Adipose tissue (tissue), 3 donors: ENCODE measurements at regions not wholly inside any gene's neighbourhood (a gene's known extent, or its start where the extent isn't known, plus 50 kb on each side); places are given as distances from the start of the nearest gene placed in this dataset.

Experiments used
- H3K27ac ChIP-seq: one replicate; pipeline ENCODE4 v1.5.1; 2013; ENCODE audit warnings: low read depth, low read length
- WGBS, 3 donors: extraction: QIAGEN DNeasy Blood & Tissue Kit; methylation state at CpG; one replicate each; pipeline ENCODE4 v1.1.7; 2013; 5-methylcytosine and 5-hydroxymethylcytosine counted together
- donor health status: healthy with polysubstance abuse.
- donor health status: Bipolar disorder and iron deficiency.
- donor health status: healthy.

DNA sequence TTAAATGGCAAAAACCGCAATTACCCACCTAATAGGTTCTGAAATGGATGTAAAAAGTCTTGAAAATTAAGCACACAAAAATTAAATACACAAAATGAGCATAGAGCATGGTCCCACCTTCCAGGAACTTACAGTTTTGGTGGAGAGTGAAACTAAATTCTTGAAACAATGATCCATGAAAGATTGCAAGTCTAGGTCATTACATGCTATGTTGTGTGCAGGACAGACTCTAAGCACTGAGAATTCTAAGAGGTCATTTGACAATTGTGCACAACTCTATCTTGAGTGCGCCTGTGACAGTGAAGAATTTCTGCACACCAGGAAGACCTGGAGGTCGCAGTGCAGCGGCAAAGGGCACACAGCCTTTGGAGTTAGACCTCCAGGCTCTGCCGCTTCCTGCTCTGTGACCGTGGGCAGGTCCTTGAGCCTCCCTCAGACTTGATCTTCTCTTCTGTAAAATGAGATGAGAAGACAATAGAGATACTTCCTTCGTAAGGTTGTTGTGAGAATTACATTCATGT is 153.3 kb upstream of the TPM1 start:
- no peak overlapping the region for H3K27ac ChIP-seq
- WGBS, 3 donors = 88 to 94% (median 93%) methylated on average over 7 of the region's 7 CpGs

DNA sequence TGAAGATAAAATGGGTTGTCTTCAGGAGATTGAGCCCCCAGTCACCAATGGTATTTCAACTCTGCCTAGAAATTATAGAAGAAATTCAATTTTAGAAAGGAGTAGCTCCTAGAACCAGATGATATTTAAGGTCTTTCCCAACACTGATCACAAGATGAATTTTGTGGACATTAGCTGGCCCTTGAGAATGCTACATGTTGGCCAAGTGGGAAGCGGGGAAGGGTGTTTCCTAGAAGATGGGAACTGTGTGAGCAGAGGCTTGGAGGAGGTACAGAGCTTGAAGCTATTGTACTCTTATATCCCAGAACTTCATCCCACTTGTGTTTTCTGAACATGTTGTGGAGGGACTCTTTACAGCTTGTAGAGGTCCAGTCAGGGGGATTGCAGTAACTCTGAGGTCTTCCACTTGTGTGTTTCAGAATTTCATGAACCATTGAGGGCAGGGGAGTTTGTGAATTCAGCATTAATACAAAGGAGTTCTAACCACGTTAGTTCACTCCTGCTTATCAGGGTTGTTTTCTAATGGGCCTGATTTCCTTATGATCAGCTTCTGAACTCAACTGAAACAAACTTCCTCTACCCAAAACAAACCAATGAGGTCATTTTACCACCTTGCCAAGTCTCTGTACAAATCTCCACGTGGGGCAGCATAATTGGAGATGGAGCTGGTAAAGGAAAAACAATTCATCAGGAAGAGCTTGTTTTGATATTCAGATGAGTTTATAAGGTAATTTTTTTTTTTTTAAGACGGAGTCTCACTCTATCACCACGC is 152.6 kb upstream of the TPM1 start:
- 48 to 58% (median 56%) methylated on average over 5 of the region's 5 CpGs for WGBS, 3 donors
- H3K27ac ChIP-seq = no peak overlapping the region

DNA sequence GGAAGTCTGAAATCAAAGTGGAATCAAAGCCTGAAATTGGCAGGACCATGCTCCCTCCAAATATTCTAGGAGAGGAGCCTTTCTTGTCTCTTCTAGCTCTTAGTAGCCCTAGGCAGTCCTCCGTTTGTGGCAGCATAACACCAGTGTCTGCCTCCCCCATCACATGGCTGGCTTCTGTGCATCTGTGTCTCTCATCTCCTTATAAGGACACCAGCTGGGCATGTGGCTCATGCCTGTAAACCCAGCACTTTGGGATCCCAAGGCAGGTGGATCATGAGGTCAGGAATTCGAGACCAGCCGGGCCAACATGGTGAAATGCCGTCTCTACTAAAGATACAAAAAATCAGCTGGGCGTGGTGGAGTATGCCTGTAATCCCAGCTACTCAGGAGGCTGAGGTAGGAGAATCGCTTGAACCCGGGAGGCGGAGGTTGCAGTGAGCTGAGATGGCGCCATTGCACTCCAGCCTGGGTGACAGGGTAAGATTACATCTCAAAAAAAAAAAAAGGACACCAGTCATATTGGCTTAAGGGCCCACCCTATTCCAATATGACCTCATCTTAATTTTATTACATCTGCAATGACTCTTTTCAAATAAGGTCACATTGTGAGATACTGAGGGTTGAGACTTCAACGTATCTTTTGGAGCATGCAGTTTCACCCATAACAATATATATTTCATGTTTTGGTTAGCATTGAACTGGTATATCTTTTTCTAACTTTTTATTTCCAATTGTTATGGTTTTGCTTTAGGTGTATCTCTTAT is 148.0 kb upstream of the TPM1 start:
- WGBS, 3 donors = 96 to 97% (median 97%) methylated on average over 10 of the region's 10 CpGs
- no peak overlapping the region for H3K27ac ChIP-seq

DNA sequence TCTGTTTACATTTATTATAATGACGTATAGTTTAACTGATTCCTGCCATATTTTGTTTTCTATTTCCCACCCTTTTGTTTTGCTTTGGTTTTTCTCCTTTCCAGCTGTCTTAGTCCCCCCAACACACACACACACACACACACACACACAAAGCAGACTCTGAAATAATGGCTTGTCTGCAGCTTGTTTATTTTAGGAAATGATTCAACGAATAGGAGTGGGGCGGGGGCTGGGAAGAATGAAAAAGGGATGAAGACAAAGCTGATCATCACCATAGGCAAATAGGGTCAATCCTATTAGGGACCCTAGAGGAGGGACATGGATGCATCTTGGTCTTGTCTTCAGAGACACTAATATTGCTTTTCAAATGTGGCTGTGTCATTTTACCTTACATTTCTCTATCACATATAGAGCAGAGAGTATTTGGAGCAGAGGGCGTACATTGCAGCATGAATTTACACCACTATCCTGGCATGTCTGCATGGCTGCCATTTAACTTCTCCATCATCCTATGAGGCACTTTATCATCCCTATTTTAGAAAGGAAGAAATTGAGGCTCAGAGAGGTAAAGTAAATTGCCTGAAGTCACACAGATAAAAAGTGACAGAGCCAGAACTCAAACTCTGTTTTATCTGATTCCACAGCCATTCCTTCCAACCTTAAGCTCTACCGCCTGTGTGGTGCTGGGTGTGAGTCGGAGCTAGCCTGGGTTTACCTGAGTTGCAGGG is 147.2 kb upstream of the TPM1 start:
- no peak overlapping the region for H3K27ac ChIP-seq
- 76 to 88% (median 81%) methylated on average over 6 of the region's 6 CpGs for WGBS, 3 donors

DNA sequence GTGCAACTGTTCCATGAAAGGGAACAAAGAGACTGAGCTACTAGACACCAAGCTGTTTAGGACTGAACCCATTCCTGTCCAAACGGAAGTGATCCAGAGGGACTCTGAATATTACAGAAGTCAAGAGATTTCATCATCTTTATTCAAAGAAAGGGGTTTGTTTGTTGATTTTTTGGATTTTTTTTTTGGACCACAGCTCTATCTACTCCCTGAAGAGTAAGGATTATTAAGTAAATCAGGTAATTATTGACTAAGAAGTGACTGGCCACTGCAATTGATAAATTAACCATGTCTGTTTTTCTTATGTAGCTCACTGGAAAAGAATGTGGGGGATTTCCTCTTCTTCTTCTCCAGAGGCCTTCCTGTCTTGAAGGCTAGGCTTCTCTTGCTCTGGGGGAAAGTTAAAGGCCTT is 146.6 kb upstream of the TPM1 start:
- H3K27ac ChIP-seq = no peak overlapping the region
- 31 to 65% (median 50%) methylated on average over 1 of the region's 1 CpG for WGBS, 3 donors

DNA sequence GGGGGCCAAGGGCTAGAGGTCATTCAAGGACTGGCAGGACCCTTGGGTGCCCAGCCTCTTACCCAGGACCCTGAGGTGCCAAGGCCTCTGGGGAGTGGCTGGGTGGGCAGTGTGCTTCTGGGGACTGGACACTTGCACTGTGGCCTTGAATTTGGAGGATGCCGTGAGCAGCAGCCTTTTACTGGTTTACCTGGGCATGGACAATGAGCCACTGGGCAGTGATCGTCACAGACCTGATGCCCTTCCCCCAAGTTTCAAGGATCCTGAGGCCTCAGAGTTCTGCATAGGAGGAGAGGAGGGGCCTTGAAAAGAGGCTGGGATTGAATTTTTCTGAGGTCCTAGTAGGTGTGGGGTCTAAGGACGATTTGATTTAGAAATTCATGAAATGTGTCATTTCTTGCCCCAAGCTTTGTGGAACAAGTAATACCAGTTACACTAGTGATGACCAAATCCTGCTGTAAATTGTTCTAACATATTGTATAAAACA is 146.1 kb upstream of the TPM1 start:
- H3K27ac ChIP-seq = no peak overlapping the region
- 83 to 91% (median 88%) methylated on average over 3 of the region's 3 CpGs for WGBS, 3 donors

DNA sequence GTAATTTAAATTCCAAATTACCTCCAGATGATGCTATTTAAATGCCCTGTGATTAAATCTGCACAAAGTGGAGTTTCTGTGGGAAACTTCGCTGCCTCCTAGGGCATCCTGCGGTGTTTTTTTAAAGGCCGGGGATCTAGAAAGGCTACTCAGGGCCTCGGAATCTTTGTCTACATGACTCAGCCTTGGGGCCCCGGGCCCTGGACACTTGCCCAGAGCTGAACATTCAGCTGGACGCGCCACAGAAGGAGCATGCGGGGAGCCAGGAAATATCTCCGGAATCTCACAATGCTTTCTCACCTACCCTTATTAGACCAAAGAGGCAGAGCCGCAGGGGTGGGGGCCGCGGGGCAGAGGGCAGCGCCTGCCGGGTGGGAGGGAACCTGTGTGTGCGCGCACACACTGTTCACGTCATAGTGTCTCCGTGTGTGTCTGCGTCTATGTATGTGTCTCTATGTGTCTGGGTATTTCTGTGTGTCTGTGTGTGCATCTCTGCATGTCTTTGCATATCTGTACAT is 145.5 kb upstream of the TPM1 start:
- WGBS, 3 donors = 28 to 40% (median 32%) methylated on average over 19 of the region's 19 CpGs
- H3K27ac ChIP-seq = no peak overlapping the region

DNA sequence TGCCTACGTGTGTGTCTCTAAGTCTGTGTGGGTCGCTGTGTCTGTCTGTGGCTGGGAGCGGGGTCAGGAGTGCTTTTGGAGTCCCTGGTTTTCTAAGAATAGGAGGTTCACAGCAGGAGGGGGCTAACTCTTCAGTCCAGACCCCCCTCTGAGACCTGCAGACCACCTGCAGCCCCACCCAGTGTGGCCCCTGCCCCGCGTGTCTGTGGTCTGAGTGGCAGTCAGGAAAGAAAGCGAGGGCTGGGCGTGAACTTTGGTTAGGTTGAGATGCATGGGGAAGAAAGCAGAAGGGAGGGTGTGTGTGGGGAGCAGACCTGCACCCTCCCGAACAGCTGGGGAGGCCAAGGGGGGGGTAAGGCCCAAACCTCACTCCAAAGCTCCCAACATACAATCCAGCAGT is 144.9 kb upstream of the TPM1 start:
- H3K27ac ChIP-seq = no peak overlapping the region
- WGBS, 3 donors = 82 to 87% (median 84%) methylated on average over 8 of the region's 8 CpGs

DNA sequence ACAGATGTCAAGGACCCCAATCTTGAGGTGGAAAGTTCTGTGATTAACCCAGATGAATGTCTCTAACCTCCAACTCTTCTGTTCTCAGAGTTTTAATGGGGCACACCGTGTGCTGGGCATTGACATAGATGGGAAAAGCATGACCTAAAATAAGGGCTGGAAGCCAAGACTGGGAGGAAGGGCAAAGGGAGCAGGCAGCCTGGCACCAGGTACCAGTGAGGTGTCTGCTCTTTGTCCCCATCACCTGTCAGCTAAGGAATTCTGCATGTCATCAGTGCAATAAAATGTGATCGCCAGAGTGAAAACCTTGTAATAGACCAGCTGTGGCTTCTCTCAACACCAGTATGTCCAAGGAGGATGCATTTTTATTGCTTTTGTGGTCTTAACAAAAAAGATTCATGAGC is 143.5 kb upstream of the TPM1 start:
- no peak overlapping the region for H3K27ac ChIP-seq
- 57 to 69% (median 69%) methylated on average over 2 of the region's 2 CpGs for WGBS, 3 donors

DNA sequence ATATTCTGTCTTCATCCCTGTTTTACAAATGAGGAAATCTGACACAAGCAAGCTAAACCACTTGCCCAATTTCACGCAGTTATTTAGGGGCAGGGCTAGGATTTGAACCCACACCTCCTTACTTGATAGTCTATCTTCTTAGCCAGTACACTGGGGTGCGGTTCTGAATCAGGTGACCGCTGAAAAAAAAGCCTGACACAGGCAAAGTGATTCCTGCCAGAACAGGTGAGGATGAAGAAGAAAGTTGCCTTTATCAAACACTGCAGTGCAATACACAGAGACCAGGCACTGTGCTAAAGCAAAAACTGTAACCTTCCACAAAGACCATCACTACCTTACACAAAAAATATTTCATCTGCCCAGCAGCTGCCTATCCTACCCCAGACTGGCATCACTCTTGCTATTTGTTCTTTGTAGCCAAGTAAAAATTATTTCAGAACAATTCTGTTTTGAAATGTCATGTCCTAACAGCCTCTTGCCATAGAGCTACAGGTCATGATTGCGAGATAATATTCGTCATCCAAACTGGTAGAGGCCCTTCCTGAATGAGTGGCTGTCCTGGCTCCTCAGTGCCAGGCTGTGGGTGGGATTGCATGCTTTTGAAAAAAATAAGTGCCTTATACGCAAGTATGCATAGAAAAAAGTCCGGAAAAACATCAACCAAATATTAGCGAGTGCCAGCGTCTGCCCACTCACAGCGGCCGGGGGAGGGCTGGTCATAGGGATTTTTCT is 142.3 kb upstream of the TPM1 start:
- WGBS, 3 donors = 62 to 83% (median 72%) methylated on average over 11 of the region's 11 CpGs
- no peak overlapping the region for H3K27ac ChIP-seq

DNA sequence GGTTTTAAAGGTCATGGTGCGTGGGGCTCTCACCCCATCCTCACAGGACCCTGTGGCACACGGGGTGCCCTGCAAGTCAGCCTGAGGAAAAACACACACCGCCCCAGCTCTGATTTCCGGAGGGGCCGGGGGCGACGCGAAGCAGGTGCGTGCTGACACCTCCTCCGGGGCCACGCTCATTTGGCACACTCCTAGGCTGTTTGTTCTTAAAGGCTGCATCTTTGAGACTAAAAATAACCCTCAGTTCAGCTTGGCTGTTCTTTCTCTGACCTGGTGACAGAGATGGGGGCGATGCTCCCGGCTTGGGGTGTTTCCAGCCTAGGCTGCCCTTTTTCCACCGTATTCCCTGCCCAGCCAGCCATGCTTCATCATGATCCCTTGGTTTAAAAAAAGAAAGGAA is 141.5 kb upstream of the TPM1 start:
- no peak overlapping the region for H3K27ac ChIP-seq
- WGBS, 3 donors = 85 to 92% (median 90%) methylated on average over 13 to 14 of the region's 14 CpGs

DNA sequence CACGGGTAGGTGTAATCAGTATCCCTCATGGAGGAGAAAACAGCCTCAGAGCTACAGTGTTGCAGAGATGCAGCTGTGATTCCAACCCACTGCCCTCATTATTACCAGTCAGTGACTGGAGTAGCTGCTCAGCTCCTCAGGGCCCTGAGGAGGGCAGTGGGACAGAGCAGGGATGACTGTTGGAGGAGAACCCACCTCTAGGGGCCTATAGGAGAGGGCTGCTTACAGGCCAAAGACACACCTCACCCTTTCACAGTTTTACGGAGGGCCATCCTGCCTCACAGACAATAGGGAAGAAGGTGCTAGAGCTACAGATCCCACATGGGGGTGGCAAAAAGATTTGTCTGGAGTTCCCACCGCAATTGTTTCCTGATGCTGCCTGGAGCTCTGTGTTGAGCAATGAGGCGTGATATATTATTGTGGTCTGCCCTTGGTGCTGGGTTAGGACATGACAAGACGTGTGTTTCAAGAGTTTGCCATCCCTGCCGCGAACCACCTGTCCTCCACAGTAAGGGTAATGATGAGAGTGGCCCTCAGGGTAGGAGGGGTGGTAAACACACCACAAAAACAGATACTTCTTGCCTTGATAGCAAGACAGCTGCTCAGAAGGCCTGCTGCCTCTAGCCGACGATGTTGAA is 140.5 kb upstream of the TPM1 start:
- 70 to 97% (median 85%) methylated on average over 9 of the region's 9 CpGs for WGBS, 3 donors
- no peak overlapping the region for H3K27ac ChIP-seq

DNA sequence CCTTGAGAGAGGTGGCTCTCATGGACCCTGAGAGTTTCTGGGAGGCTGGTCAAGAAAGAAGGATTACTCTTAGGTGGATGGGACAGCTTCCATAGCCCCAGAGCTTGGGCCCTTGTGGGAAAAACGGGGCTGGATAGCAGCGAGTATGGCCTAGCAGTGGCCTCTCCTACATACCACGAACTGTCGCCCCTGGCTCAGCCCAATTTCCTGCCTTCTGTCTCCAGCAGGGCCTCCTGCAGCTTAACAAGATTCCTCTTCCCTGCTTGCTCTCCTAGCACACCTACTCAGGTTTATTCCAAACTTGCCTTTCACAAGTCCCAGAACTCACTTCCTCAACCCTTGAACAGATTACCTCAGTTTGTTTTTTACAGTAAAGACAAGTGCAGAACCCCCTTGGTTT is 139.7 kb upstream of the TPM1 start:
- WGBS, 3 donors = 86 to 93% (median 89%) methylated on average over 4 of the region's 4 CpGs
- no peak overlapping the region for H3K27ac ChIP-seq

DNA sequence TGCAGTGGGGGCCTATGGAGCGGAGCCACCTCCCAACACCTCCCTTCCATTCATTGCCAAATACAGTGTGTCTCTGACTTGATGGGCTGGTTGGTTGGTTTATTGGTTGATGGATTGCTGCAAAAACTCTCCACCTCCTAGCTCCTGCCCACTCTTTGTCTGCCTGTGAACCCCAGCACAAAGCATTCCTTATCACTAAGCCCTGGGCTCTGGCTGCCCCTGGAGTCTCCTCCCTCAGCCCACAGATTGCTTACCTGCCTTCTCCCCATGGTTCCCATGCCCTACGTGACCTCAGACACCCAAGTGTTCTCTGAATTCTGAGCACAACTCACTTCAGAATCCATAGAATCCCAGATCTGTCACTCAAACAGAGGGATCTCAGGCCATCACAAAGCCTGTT is 139.1 kb upstream of the TPM1 start:
- H3K27ac ChIP-seq = no peak overlapping the region
- WGBS, 3 donors = 84 to 99% (median 91%) methylated on average over 2 of the region's 2 CpGs

DNA sequence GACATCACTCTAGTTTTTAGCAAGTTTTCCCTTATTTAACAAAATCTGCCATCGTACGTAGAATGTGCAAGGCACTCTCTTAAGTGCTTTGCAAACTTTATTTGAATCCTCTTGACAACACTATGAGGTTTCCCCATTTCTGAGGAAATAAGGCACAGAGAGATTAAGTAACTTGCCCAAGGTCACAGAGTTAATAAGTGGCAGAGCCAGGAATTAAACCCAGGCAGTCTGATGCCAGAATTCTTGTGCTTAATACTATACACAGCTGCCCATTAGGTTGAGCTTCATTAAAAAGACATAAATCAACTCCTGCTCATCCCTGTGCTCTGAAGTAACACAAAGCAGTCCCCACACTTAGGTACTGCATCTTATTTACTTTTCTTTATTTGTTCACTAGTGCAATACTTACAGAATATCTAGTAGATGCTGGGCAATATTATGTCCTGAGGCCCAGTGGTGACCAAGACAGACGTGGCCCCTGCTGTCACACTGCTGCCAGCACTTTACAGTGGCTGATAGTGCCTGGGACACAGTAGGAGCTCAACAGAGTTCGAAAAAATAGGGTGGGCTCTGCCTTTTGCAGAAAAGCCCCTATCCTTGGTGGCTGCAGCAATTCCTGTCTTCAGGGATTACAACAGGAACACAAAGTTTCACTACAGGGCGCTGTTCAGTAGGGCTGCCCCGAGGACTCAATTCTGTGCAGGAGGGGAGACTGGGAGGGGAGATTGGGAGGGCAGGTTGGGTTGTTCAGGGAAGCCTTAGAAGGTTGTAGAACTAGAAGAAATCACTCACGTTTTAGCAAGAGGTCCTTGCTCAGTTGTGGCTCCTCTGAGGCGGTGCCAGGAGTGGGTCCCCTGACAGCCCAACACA is 138.3 kb upstream of the TPM1 start:
- WGBS, 3 donors = 55 to 83% (median 64%) methylated on average over 8 of the region's 8 CpGs
- no peak overlapping the region for H3K27ac ChIP-seq

DNA sequence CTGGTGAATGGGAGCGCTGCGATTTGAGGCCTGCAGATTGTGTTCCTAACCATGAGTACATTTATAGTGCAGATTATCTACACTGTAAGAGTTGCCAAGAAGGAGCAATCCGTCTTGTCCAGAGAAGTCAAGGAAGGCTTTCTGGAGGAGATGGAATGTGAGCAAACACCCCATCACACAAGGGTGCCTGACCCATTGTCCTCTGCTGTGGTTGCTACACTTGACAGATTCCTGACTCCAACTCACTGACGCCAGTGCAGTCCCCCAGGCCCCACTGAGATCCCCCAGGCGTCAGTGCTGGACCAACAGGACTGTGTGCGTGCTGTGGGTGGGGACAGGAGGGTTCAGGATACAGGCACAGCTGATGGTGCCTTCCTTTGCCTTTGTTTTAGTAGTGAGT is 135.9 kb upstream of the TPM1 start:
- H3K27ac ChIP-seq = no peak overlapping the region
- 82 to 95% (median 92%) methylated on average over 6 of the region's 6 CpGs for WGBS, 3 donors

DNA sequence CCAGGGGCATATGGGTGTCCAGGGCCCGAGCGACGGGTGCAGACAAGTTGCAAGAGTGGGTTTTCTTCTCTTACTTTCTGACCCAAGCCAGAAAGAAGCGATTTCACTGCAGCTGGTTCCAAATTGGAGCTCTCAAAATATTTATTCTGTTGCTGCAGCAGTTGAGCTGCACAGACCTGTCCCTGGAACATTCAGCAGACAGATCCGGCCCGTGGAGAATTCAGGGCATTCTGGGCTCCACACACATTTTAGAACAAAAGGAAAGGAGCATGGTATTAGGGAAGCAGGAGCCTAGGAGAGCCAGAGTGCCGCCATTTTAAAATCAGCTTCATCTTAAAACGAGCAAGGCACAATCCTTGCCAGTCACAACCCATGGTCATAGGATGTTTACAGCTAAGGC is 135.3 kb upstream of the TPM1 start:
- 77 to 88% (median 88%) methylated on average over 8 of the region's 8 CpGs for WGBS, 3 donors
- no peak overlapping the region for H3K27ac ChIP-seq
